Left ventricle myocardium inferior (tissue), 1 donor: ENCODE measurements at regions not wholly inside any gene's neighbourhood (a gene's known extent, or its start where the extent isn't known, plus 50 kb on each side); places are given as distances from the start of the nearest gene placed in this dataset.

Experiments
- DNase-seq: peaks from one replicate; pipeline ENCODE4 v3.0.0-alpha.2; 2020
- H3K27ac ChIP-seq: fragments of 200-600 bp; replicated peaks from 2 replicates; pipeline ENCODE4 v1.8.0; 2021
- H3K27me3 ChIP-seq: fragments of 200-600 bp; 2 replicates; pipeline ENCODE4 v1.8.0; 2021; ENCODE audit warnings: low read depth
- H3K36me3 ChIP-seq: fragments of 200-600 bp; 2 replicates; pipeline ENCODE4 v1.8.0; 2021
- H3K4me1 ChIP-seq: fragments of 200-600 bp; 2 replicates; pipeline ENCODE4 v1.8.0; 2021
- H3K4me3 ChIP-seq: fragments of 200-600 bp; 2 replicates; pipeline ENCODE4 v1.8.0; 2021; ENCODE audit warnings: mild to moderate bottlenecking, moderate library complexity
- H3K9me3 ChIP-seq: fragments of 200-600 bp; replicated peaks from 2 replicates; pipeline ENCODE4 v1.8.0; 2021
- CTCF ChIP-seq: fragments of 200-600 bp; IDR thresholded peaks from 2 replicates; pipeline ENCODE4 v1.8.0; 2021; ENCODE audit warnings: antibody characterized with exemption, mild to moderate bottlenecking, borderline replicate concordance
- intact Hi-C: fragments of 100-400 bp; cut with micrococcal nuclease; formaldehyde crosslinking; loops from one replicate; pipeline ENCODE4 v1.11.0; 2022
- donor health status: DM: no; HTN: yes; CAD: no; lungs with severe emphysema.

DNA sequence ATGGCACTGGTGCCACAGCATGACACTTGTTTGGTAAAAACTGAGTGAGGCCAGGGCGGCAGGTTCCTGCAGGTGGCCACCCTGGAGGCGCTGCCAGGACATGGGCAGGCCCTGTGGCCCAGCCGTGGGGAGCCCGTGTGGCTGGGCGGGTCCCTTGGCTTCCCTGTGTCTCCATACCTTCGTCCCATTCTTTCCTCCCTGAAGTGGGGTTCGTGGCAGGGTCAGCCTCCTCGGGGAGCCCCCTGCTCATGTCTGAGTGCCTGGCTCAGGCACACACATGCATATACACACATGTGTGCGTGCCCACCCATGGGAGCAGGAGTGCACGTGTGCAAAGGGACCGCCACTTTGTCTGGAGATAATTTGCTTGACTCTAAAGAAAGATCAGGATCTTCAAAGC lies 86.5 kb upstream of the HDAC4 start:
- H3K4me3 ChIP-seq, result no peak overlapping the region
- H3K27ac ChIP-seq, result no peak overlapping the region
- H3K4me1 ChIP-seq, result no peaks in the 10 kb centered on the region
- no peaks in the 10 kb centered on the region for H3K36me3 ChIP-seq
- no peak for DNase-seq
- intact Hi-C loops, result no loop called here
- peaks cover 77% of the 10 kb centered on the region for H3K27me3 ChIP-seq
- TF ChIP-seq CTCF, result no peak
- no peaks in the 10 kb centered on the region for H3K9me3 ChIP-seq

- intact Hi-C loops, result no loop called here
- Histone ChIP-seq H3K4me3 (no peak overlapping the region), H3K27me3 (peaks cover 68% of the 10 kb centered on the region), H3K4me1 (no peaks in the 10 kb centered on the region), H3K9me3 (no peaks in the 10 kb centered on the region), H3K36me3 (no peaks in the 10 kb centered on the region), H3K27ac (no peak overlapping the region)
- no peak for DNase-seq
- TF ChIP-seq CTCF, result no peak
These were observed 84.8 kb upstream of the HDAC4 start for GRCh38 chr2:239485622-239486021.

- no peak overlapping the region for H3K27ac ChIP-seq
- no peaks in the 10 kb centered on the region for H3K9me3 ChIP-seq
- no peak overlapping the region for H3K4me3 ChIP-seq
- no peak for TF ChIP-seq CTCF
- no peak for DNase-seq
- H3K36me3 ChIP-seq, result no peaks in the 10 kb centered on the region
- H3K4me1 ChIP-seq, result no peaks in the 10 kb centered on the region
- H3K27me3 ChIP-seq, result peaks cover 66% of the 10 kb centered on the region
- intact Hi-C loops, result no loop called here
These were observed 83.9 kb upstream of the HDAC4 start for GRCh38 chr2:239484571-239485355.

DNA sequence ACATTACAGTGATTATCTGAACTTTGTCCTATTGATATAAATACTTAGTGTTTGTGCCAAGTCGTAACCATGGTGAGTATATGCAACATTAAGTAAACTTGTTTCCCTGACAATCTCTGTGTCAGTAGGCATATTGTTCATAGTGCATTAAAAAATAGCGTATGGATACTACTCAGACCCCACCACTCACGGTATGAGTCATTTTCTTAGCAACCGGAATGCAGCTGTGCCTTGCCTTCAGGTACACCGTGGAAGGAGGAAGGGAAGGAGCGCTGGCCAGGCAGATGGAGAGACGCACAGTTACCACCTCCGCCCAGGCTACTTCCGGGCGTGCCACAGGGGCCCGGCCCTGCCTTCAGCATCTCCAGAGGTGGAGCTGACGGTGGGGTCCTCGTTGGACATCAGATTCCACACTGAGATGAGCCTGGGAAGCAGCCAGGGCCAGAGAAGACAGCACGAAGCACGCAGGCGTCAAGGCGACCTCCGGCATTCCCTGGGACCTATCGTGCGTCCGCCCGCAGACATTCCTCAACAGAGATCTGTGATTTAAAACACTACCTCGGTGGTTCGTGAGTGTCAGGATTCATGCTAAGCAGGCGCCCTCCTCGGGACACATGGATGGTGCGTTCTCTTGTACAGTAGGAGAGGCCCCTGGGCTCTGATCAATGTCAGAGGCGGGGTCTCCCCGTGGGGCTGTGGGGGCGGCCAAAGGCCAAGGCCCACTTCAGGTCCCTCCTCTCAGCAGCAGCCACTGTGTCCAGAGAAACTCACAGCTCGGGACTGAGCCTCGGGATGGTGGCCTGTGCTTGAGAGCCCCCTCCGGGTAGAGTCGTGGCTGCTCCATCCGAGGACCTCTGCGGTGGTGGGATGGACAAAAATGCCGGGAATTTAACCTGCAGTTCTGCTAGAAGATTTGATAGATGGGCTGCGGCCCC lies 82.2 kb upstream of the HDAC4 start:
- peaks cover 53% of the 10 kb centered on the region for H3K27me3 ChIP-seq
- no peak for TF ChIP-seq CTCF

DNA sequence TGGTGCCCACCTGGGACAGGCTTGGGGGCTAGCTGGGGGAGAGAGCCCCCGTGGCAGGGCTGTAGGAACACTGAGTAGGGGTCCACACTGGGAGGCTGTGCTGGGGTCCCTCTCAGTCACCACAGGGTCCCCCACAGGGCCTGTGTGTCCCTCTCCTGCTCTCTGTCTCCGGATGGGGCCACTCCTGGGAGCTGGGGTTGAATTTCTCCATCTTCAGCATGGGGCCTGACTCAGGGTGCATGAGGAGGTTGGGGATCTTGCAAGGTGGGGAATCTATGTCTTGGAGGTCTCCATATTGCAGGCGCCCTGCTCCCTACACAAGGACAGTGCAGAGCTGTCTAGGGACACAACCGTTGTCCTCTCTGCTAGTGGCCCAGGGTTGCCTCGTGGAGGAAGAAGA lies 78.7 kb upstream of the HDAC4 start:
- DNase-seq, result no peak
- no peak for TF ChIP-seq CTCF
- no peaks in the 10 kb centered on the region for H3K4me1 ChIP-seq
- H3K27ac ChIP-seq, result no peak overlapping the region
- H3K9me3 ChIP-seq, result no peaks in the 10 kb centered on the region
- H3K36me3 ChIP-seq, result no peaks in the 10 kb centered on the region
- intact Hi-C loops, result no loop called here
- peaks cover 29% of the 10 kb centered on the region for H3K27me3 ChIP-seq
- H3K4me3 ChIP-seq, result no peak overlapping the region

More for the DNA sequence above, 82.2 kb upstream of the HDAC4 start:
- Histone ChIP-seq H3K36me3 (no peaks in the 10 kb centered on the region), H3K27ac (no peak overlapping the region), H3K9me3 (no peaks in the 10 kb centered on the region), H3K4me1 (no peaks in the 10 kb centered on the region), H3K4me3 (no peak overlapping the region)
- DNase-seq, result no peak
- intact Hi-C loops, result no loop called here
